Neural cell (in vitro differentiated cells): ENCODE measurements at regions not wholly inside any gene's neighbourhood (a gene's known extent, or its start where the extent isn't known, plus 50 kb on each side); places are given as distances from the start of the nearest gene placed in this dataset.

Experiments used
- H2AFZ ChIP-seq: fragments of 200-600, 300-800 bp; sonication (generic), shearing (Covaris generic); 2 replicates; pipeline ENCODE4 v1.6.0; 2014; ENCODE audit warnings: low read depth, mild to moderate bottlenecking, antibody characterized with exemption, low read length, moderate library complexity
- H3F3A ChIP-seq: fragments of 200-600 bp; shearing (Covaris generic); 2 replicates; pipeline ENCODE4 v1.6.1; 2016; ENCODE audit warnings: mild to moderate bottlenecking, moderate library complexity, mixed read lengths, antibody characterized with exemption, low read length; ENCODE audit not compliant: insufficient read depth, poor library complexity, severe bottlenecking
- H3K27ac ChIP-seq: fragments of 200-600, 300-800 bp; sonication (generic), shearing (Covaris generic); 2 replicates; pipeline ENCODE4 v1.5.1; 2014; ENCODE audit warnings: mild to moderate bottlenecking, low read length, moderate library complexity
- H3K27me3 ChIP-seq: fragments of 300-800, 200-600 bp; sonication (generic), shearing (Covaris generic); 2 replicates; pipeline ENCODE4 v1.6.0; 2014; ENCODE audit warnings: mild to moderate bottlenecking, low read depth, low read length, moderate library complexity; ENCODE audit not compliant: insufficient read depth
- H3K36me3 ChIP-seq: fragments of 300-800, 200-600 bp; sonication (generic), shearing (Covaris generic); 2 replicates; pipeline ENCODE4 v1.5.1; 2014; ENCODE audit warnings: mild to moderate bottlenecking, antibody characterized with exemption, low read length, moderate library complexity; ENCODE audit not compliant: insufficient read depth
- H3K4me2 ChIP-seq: fragments of 300-800, 200-600 bp; sonication (generic), shearing (Covaris generic); 2 replicates; pipeline ENCODE4 v1.6.0; 2014; ENCODE audit warnings: mild to moderate bottlenecking, low read length
- H3K4me3 ChIP-seq: fragments of 300-800, 200-600 bp; sonication (generic), shearing (Covaris generic); 2 replicates; pipeline ENCODE4 v1.5.1; 2014; ENCODE audit warnings: mild to moderate bottlenecking, low read length, moderate library complexity
- H3K79me2 ChIP-seq: fragments of 200-600 bp; shearing (Covaris generic); replicated peaks from 2 replicates; pipeline ENCODE4 v1.6.0; 2014; ENCODE audit warnings: mild to moderate bottlenecking, low read length, moderate library complexity; ENCODE audit not compliant: insufficient read depth
- H3K9ac ChIP-seq: fragments of 300-800, 200-600 bp; sonication (generic), shearing (Covaris generic); 2 replicates; pipeline ENCODE4 v1.6.1; 2016; ENCODE audit warnings: mild to moderate bottlenecking, low read length, mixed read lengths
- H3K9me2 ChIP-seq: fragments of 200-600 bp; shearing (Covaris generic); 2 replicates; pipeline ENCODE4 v1.6.1; 2016; ENCODE audit warnings: mild to moderate bottlenecking, low read length, mixed read lengths; ENCODE audit not compliant: insufficient read depth
- H3K9me3 ChIP-seq: fragments of 200-600, 300-800 bp; sonication (generic), shearing (Covaris generic); 2 replicates; pipeline ENCODE4 v1.6.1; 2016; ENCODE audit warnings: mild to moderate bottlenecking, mixed run types, low read length, moderate library complexity, mixed read lengths
- H4K20me1 ChIP-seq: fragments of 200-600 bp; shearing (Covaris generic); 2 replicates; pipeline ENCODE4 v1.6.1; 2016; ENCODE audit warnings: mild to moderate bottlenecking, mixed run types; ENCODE audit not compliant: insufficient read depth
- EP300 ChIP-seq: fragments of 450-650 bp; conservative IDR thresholded peaks from 2 replicates; pipeline ENCODE4 v1.6.1; 2014; ENCODE audit warnings: antibody characterized with exemption, mild to moderate bottlenecking, moderate library complexity; ENCODE audit not compliant: poor library complexity, severe bottlenecking
- EZH2 ChIP-seq: fragments of 200-600, 300-800 bp; shearing (Covaris generic), sonication (generic); IDR thresholded peaks from 2 replicates; pipeline ENCODE4 v1.6.1; 2014; ENCODE audit warnings: antibody characterized with exemption, low read length, borderline replicate concordance, mild to moderate bottlenecking; ENCODE audit not compliant: insufficient read depth, poor library complexity, severe bottlenecking
- MXI1 ChIP-seq: fragments of 450-650 bp; conservative IDR thresholded peaks from 2 replicates; pipeline ENCODE4 v1.6.1; 2014; ENCODE audit warnings: antibody characterized with exemption, mild to moderate bottlenecking; ENCODE audit not compliant: poor library complexity, severe bottlenecking
- POLR2AphosphoS5 ChIP-seq: IDR thresholded peaks from 2 replicates; pipeline ENCODE4 v1.6.1; 2012
- RAD21 ChIP-seq: fragments of 450-650 bp; conservative IDR thresholded peaks from 2 replicates; pipeline ENCODE4 v1.6.1; 2014; ENCODE audit warnings: antibody characterized with exemption, mild to moderate bottlenecking, moderate library complexity
- SMC3 ChIP-seq: fragments of 450-650 bp; conservative IDR thresholded peaks from 2 replicates; pipeline ENCODE4 v1.6.1; 2014; ENCODE audit warnings: antibody characterized with exemption, mild to moderate bottlenecking, moderate library complexity; ENCODE audit not compliant: poor library complexity
- TAF1 ChIP-seq: IDR thresholded peaks from 2 replicates; pipeline ENCODE4 v1.6.1; 2012; ENCODE audit warnings: low read depth
- TF ChIP-seq, protein P1 (sequence below): IDR thresholded peaks from 2 replicates; pipeline ENCODE4 v1.6.1; 2012; ENCODE audit warnings: borderline replicate concordance
- TF ChIP-seq, protein P2 (sequence below): fragments of 450-650 bp; IDR thresholded peaks from 2 replicates; pipeline ENCODE4 v1.5.1; 2014; ENCODE audit warnings: antibody characterized with exemption, mild to moderate bottlenecking, moderate library complexity; ENCODE audit not compliant: poor library complexity, severe bottlenecking

- no peak overlapping the region for H3K4me3 ChIP-seq
- H3K79me2 ChIP-seq = no peaks in the 10 kb centered on the region
- H3F3A ChIP-seq = no peaks in the 10 kb centered on the region
- TF ChIP-seq, protein P1, sequence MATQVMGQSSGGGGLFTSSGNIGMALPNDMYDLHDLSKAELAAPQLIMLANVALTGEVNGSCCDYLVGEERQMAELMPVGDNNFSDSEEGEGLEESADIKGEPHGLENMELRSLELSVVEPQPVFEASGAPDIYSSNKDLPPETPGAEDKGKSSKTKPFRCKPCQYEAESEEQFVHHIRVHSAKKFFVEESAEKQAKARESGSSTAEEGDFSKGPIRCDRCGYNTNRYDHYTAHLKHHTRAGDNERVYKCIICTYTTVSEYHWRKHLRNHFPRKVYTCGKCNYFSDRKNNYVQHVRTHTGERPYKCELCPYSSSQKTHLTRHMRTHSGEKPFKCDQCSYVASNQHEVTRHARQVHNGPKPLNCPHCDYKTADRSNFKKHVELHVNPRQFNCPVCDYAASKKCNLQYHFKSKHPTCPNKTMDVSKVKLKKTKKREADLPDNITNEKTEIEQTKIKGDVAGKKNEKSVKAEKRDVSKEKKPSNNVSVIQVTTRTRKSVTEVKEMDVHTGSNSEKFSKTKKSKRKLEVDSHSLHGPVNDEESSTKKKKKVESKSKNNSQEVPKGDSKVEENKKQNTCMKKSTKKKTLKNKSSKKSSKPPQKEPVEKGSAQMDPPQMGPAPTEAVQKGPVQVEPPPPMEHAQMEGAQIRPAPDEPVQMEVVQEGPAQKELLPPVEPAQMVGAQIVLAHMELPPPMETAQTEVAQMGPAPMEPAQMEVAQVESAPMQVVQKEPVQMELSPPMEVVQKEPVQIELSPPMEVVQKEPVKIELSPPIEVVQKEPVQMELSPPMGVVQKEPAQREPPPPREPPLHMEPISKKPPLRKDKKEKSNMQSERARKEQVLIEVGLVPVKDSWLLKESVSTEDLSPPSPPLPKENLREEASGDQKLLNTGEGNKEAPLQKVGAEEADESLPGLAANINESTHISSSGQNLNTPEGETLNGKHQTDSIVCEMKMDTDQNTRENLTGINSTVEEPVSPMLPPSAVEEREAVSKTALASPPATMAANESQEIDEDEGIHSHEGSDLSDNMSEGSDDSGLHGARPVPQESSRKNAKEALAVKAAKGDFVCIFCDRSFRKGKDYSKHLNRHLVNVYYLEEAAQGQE = no peak
- TF ChIP-seq TAF1 (no peak), RAD21 (no peak), EP300 (no peak), EZH2 (no peak), SMC3 (no peak), MXI1 (no peak), POLR2AphosphoS5 (no peak)
- TF ChIP-seq, protein P2, sequence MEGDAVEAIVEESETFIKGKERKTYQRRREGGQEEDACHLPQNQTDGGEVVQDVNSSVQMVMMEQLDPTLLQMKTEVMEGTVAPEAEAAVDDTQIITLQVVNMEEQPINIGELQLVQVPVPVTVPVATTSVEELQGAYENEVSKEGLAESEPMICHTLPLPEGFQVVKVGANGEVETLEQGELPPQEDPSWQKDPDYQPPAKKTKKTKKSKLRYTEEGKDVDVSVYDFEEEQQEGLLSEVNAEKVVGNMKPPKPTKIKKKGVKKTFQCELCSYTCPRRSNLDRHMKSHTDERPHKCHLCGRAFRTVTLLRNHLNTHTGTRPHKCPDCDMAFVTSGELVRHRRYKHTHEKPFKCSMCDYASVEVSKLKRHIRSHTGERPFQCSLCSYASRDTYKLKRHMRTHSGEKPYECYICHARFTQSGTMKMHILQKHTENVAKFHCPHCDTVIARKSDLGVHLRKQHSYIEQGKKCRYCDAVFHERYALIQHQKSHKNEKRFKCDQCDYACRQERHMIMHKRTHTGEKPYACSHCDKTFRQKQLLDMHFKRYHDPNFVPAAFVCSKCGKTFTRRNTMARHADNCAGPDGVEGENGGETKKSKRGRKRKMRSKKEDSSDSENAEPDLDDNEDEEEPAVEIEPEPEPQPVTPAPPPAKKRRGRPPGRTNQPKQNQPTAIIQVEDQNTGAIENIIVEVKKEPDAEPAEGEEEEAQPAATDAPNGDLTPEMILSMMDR = no peak
- no peak overlapping the region for H3K9ac ChIP-seq
- no peaks in the 10 kb centered on the region for H3K27me3 ChIP-seq
- H3K4me2 ChIP-seq = no peak overlapping the region
- H3K9me2 ChIP-seq = no peaks in the 10 kb centered on the region
- H2AFZ ChIP-seq = no peak overlapping the region
- H3K27ac ChIP-seq = no peak overlapping the region
- no peaks in the 10 kb centered on the region for H3K36me3 ChIP-seq
- H3K9me3 ChIP-seq = no peaks in the 10 kb centered on the region
- no peaks in the 10 kb centered on the region for H4K20me1 ChIP-seq
These were observed 188.1 kb downstream of the IRX5 start for GRCh38 chr16:55118701-55119260.

DNA sequence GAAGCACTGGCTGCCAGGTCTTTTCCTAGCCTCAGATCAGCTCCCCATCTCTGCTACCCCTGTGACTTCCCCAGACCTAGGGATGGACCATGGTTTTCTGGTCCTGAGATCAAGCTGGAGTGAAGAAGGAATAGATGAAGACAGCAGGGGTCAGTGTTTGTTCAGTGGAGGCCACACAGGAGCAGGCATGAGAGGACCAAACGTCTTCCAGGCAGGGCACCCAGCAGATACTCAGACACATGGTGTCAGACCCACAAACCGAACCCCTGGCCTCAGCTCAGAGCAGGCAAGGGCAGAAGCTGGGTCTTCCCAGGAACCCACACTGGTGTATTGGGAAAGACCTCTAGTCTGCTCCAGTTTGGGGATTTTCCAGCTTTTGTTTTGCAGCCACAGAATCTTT lies 189.7 kb downstream of the IRX5 start:
- no peak overlapping the region for H3K4me2 ChIP-seq
- TF ChIP-seq EP300 (no peak), TAF1 (no peak), MXI1 (no peak), POLR2AphosphoS5 (no peak), EZH2 (no peak), SMC3 (no peak), RAD21 (no peak)
- TF ChIP-seq, protein P1 = no peak
- TF ChIP-seq, protein P2 = no peak
- no peak overlapping the region for H3K4me3 ChIP-seq
- no peaks in the 10 kb centered on the region for H3K36me3 ChIP-seq
- H4K20me1 ChIP-seq = no peaks in the 10 kb centered on the region
- H3F3A ChIP-seq = no peaks in the 10 kb centered on the region
- H3K79me2 ChIP-seq = no peaks in the 10 kb centered on the region
- H3K9me2 ChIP-seq = no peaks in the 10 kb centered on the region
- no peak overlapping the region for H3K27ac ChIP-seq
- no peaks in the 10 kb centered on the region for H3K27me3 ChIP-seq
- no peak overlapping the region for H3K9ac ChIP-seq
- no peak overlapping the region for H2AFZ ChIP-seq
- H3K9me3 ChIP-seq = no peaks in the 10 kb centered on the region
